ENCODE measurements at regions not wholly inside any gene's neighbourhood (a gene's known extent, or its start where the extent isn't known, plus 50 kb on each side); places are given as distances from the start of the nearest gene placed in this dataset.

- Histone ChIP-seq H3K36me3 (no peaks in the 10 kb centered on the region), H3K27ac (no peak overlapping the region), H3K4me3 (no peak overlapping the region), H3K9me3 (no peaks in the 10 kb centered on the region), H3K27me3 (no peaks in the 10 kb centered on the region), H3K4me1 (no peaks in the 10 kb centered on the region)
- TF ChIP-seq POLR2A (IDR thresholded peaks at IDR 0.05), result no peak
- no peak for TF ChIP-seq EP300 (IDR thresholded peaks at IDR 0.05)
- TF ChIP-seq, protein P1, sequence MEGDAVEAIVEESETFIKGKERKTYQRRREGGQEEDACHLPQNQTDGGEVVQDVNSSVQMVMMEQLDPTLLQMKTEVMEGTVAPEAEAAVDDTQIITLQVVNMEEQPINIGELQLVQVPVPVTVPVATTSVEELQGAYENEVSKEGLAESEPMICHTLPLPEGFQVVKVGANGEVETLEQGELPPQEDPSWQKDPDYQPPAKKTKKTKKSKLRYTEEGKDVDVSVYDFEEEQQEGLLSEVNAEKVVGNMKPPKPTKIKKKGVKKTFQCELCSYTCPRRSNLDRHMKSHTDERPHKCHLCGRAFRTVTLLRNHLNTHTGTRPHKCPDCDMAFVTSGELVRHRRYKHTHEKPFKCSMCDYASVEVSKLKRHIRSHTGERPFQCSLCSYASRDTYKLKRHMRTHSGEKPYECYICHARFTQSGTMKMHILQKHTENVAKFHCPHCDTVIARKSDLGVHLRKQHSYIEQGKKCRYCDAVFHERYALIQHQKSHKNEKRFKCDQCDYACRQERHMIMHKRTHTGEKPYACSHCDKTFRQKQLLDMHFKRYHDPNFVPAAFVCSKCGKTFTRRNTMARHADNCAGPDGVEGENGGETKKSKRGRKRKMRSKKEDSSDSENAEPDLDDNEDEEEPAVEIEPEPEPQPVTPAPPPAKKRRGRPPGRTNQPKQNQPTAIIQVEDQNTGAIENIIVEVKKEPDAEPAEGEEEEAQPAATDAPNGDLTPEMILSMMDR (IDR thresholded peaks at IDR 0.05), result no peak
- no peak for TF ChIP-seq POLR2AphosphoS5 (IDR thresholded peaks at IDR 0.05)
- WGBS, 2 donors, result 93 to 95% methylated on average over 4 of the region's 4 CpGs
- intact Hi-C loops (cut with DNase I), result no loop called here
- DNase-seq, result no peak
Measured at GRCh38 chrX:39631276-39632229, 466.2 kb downstream of the BCOR start.

DNA sequence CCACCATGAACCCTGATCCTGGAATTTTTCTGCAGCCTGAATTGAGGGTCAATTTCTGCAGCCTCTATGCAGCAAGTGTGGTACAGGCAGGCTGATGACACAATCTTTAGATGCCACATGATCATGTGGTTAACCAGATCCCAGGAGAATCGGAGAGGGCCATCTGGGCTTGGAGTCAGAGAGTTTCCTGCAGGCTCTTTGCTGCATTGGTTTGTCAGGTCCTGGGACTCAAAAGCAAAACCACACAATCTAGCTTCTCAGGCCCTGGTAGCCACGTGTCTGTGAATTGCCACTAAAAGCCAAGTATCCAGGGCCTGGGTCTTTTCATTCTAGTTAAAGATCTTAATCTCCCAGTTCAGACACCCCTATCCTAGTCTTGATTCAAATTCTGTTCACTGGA is 464.5 kb downstream of the BCOR start:
- DNase-seq, result no peak
- H3K27ac ChIP-seq, result no peak overlapping the region
- no peaks in the 10 kb centered on the region for H3K36me3 ChIP-seq
- intact Hi-C loops (cut with DNase I), result no loop called here
- 53 to 78% methylated on average over 2 of the region's 2 CpGs for WGBS, 2 donors
- H3K27me3 ChIP-seq, result no peaks in the 10 kb centered on the region
- TF ChIP-seq POLR2A (IDR thresholded peaks at IDR 0.05), result no peak
- TF ChIP-seq EP300 (IDR thresholded peaks at IDR 0.05), result no peak
- TF ChIP-seq, protein P1 (IDR thresholded peaks at IDR 0.05), result no peak
- TF ChIP-seq POLR2AphosphoS5 (IDR thresholded peaks at IDR 0.05), result no peak
- H3K4me1 ChIP-seq, result no peaks in the 10 kb centered on the region
- no peaks in the 10 kb centered on the region for H3K9me3 ChIP-seq
- H3K4me3 ChIP-seq, result no peak overlapping the region

- intact Hi-C loops (cut with DNase I), result no loop called here
- WGBS, 2 donors, result 75 to 90% methylated on average over 3 of the region's 3 CpGs
- no peak for TF ChIP-seq POLR2A (IDR thresholded peaks at IDR 0.05)
- no peak for DNase-seq
- Histone ChIP-seq H3K4me3 (no peak overlapping the region), H3K9me3 (no peaks in the 10 kb centered on the region), H3K36me3 (no peaks in the 10 kb centered on the region), H3K4me1 (no peaks in the 10 kb centered on the region), H3K27ac (no peak overlapping the region), H3K27me3 (no peaks in the 10 kb centered on the region)
Measured at GRCh38 chrX:39636481-39636880, 461.3 kb downstream of the BCOR start.

DNA sequence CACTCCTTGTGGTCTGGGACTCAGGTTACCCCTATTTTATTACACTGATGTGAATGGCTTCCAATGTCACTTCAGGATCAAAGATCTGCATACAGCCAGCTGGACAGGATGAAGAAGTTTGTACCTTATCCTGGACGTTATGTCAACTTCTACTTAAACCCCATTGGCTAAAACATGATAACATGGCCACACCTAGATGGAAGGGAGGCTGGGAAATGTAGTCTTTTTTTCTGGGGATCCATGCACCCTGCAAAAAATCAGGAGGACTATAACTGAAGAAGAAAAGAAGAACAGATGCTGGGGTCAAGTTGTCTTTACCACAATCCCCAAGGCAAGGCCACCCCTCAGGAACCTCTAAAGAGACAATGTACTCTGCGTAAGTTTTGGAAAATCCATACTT is 459.2 kb downstream of the BCOR start:
- DNase-seq, result no peak
- H3K4me3 ChIP-seq, result no peak overlapping the region
- TF ChIP-seq, protein P1 (IDR thresholded peaks at IDR 0.05), result no peak
- no peak for TF ChIP-seq POLR2AphosphoS5 (IDR thresholded peaks at IDR 0.05)
- TF ChIP-seq POLR2A (IDR thresholded peaks at IDR 0.05), result no peak
- no peak for TF ChIP-seq EP300 (IDR thresholded peaks at IDR 0.05)
- H3K36me3 ChIP-seq, result no peaks in the 10 kb centered on the region
- no peaks in the 10 kb centered on the region for H3K9me3 ChIP-seq
- 58 to 85% methylated on average over 2 of the region's 2 CpGs for WGBS, 2 donors
- no peaks in the 10 kb centered on the region for H3K27me3 ChIP-seq
- intact Hi-C loops (cut with DNase I), result no loop called here
- no peaks in the 10 kb centered on the region for H3K4me1 ChIP-seq
- H3K27ac ChIP-seq, result no peak overlapping the region

DNA sequence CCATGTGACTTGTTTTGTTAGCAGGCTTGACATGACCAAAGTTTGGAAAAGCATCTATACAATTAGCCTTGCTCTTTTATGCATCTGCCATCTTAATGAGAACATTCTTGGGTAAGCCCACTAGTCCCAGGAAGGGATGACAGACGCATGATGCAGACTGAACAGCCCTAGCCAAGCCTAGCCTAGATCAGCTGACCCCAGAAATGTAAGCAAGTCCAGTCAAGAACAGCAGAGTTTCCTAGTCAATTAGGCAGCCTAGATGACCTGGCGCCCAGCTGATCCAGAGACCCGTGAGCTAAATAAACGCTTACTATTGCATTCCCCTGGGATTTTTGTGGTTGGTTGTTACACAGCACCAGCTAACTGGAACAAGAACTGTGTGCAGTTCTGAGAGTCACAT is 457.9 kb downstream of the BCOR start:
- intact Hi-C loops (cut with DNase I), result no loop called here
- Histone ChIP-seq H3K36me3 (no peaks in the 10 kb centered on the region), H3K9me3 (no peaks in the 10 kb centered on the region), H3K27ac (no peak overlapping the region), H3K4me1 (no peaks in the 10 kb centered on the region), H3K27me3 (no peaks in the 10 kb centered on the region), H3K4me3 (no peak overlapping the region)
- 90 to 93% methylated on average over 4 of the region's 4 CpGs for WGBS, 2 donors
- no peak for TF ChIP-seq POLR2A (IDR thresholded peaks at IDR 0.05)
- TF ChIP-seq, protein P1 (IDR thresholded peaks at IDR 0.05), result no peak
- DNase-seq, result no peak
